Breast epithelium (tissue), 4 donors: ENCODE measurements at regions not wholly inside any gene's neighbourhood (a gene's known extent, or its start where the extent isn't known, plus 50 kb on each side); places are given as distances from the start of the nearest gene placed in this dataset.
"Not testable (repeated sequence)": the region's sequence is repeated elsewhere in the genome, so short reads cannot be mapped to it uniquely, and the experiment has no call there.

ENCODE experiments used
- DNase-seq, 2 donors: peaks; one replicate each; pipeline ENCODE4 v3.0.0-alpha.2; 2019; ENCODE audit warnings: low spot score in 2 of 2
- H3K27ac ChIP-seq, 2 donors: fragments of 200-600 bp; sonication (generic) in 1 of 2; one replicate each; pipeline ENCODE4 v1.5.1; 2016 to 2019; ENCODE audit warnings: mild to moderate bottlenecking in 1 of 2
- H3K27me3 ChIP-seq, 2 donors: fragments of 200-600 bp; sonication (generic) in 1 of 2; one replicate each; pipeline versions ENCODE4 v1.5.1 to v1.6.0; 2017 to 2019; ENCODE audit warnings: control low read depth in 1 of 2, mild to moderate bottlenecking in 1 of 2
- H3K36me3 ChIP-seq: fragments of 200-600 bp; one replicate; pipeline ENCODE4 v1.5.1; 2019
- H3K4me1 ChIP-seq, 2 donors: fragments of 200-600 bp; sonication (generic); one replicate each; pipeline ENCODE4 v1.5.1; 2016 to 2019; ENCODE audit warnings: control low read depth in 1 of 2
- H3K4me3 ChIP-seq, 3 donors: fragments of 200-600 bp; sonication (generic); 1 replicate in 2 of 3; 2 replicates in 1 of 3; pipeline ENCODE4 v1.5.1; 2016 to 2019; ENCODE audit warnings: mild to moderate bottlenecking in 3 of 3, moderate library complexity in 2 of 3
- H3K9me3 ChIP-seq, 2 donors: fragments of 200-600 bp; sonication (generic) in 1 of 2; one replicate each; pipeline ENCODE4 v1.5.1; 2016 to 2019; ENCODE audit warnings: control low read depth in 1 of 2
- intact Hi-C: fragments of 100-400 bp; cut with DNase I; formaldehyde crosslinking; loops from one replicate; pipeline ENCODE4 v1.15.1; 2023; ENCODE audit warnings: low total_unique reads

DNA sequence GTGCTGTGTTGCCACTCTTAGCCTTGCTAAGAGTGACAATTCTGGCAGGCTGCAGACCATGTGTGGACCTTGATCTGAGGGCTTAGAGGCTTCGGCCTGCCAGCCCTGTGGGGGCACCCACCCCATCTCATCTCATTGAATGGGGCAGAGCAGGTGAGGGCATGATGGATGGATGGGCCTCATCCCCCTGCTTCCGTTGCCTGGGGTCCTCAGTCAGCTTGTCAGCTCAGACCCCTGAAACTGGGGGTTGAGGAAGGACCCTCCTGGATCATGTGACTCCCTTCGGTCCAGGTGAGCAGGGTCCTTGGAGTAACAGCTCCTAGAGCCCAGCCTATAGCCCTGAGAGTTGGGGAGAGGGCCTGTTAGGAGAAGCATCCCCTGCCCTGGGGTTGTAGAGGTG, 3076.8 kb downstream of the RPIA start:
- intact Hi-C loops, H3K27me3 ChIP-seq, H3K4me3 ChIP-seq, H3K27ac ChIP-seq, H3K9me3 ChIP-seq, H3K36me3 ChIP-seq, DNase-seq, H3K4me1 ChIP-seq: not testable (repeated sequence)

DNA sequence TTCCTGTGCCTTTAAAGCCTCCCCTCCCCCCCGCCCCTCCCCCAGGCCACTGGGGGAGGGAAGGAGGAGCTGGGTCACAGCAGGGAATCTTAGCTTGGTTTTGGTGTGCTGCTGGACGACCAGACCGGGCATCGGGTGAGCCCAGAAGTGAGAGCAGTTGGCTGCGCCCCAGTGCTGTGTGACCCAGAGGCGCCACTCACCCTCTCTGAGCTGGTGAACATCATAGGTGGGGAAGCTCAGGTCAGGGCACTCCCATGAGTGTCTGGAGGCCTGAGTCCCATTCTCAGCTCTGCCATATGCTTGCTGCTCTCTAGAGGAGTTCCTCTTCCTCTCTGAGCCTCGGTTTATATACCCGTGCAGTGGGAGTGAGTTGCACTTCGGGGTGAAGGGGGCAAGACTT, 3077.5 kb downstream of the RPIA start:
- H3K9me3 ChIP-seq, H3K27me3 ChIP-seq, H3K27ac ChIP-seq, intact Hi-C loops, H3K36me3 ChIP-seq, H3K4me1 ChIP-seq, DNase-seq, H3K4me3 ChIP-seq: not testable (repeated sequence)

DNA sequence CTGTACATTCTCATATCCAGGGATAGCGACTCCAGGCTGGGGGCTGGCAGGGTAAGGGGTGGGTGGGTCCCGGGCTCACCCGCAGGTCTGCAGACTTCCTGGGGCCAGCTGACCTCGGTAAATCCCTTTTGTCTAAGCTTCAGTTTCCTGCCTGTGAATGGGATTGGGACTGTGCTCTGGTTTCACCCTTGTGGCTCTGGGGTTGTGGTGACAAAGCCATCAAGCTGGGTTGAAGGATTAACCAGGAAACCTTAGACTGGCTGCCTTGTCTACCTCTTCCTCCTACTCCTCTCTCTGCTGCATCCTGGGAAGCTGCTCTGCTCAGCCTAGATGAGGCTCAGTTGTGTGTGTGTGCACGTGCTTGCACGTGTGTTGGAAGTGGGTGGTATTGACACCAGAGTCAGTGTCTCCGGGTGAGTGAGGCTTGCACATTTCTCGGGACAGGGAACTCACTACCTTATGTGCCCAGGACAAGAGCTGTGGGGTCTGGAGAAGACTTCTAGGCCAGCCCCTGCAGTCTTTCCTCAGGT, 3078.6 kb downstream of the RPIA start:
- H3K36me3 ChIP-seq, intact Hi-C loops, H3K27me3 ChIP-seq, DNase-seq, H3K27ac ChIP-seq, H3K9me3 ChIP-seq, H3K4me3 ChIP-seq, H3K4me1 ChIP-seq: not testable (repeated sequence)

DNA sequence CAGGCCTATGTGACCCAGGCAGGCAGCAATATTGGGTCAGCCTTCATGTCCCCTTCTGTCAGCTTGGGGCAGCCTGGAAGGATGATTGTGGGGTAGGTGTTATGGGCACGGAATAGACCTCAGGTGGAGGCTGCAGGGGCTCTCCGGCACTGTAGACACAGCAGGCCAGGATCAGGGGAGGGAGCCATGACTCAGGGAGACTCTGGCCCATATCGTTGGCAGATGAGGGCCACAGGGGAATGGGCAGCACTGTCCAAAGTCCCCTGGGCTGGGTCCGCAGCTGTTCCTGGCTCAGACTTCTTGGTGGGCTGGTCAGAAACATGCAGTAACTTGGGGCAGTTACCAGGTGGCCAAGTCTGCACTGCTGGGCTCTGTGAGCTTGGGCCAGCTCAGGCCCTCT, 3080.1 kb downstream of the RPIA start:
- H3K4me3 ChIP-seq, H3K9me3 ChIP-seq, DNase-seq, H3K27me3 ChIP-seq, H3K36me3 ChIP-seq, H3K4me1 ChIP-seq, intact Hi-C loops, H3K27ac ChIP-seq: not testable (repeated sequence)

DNA sequence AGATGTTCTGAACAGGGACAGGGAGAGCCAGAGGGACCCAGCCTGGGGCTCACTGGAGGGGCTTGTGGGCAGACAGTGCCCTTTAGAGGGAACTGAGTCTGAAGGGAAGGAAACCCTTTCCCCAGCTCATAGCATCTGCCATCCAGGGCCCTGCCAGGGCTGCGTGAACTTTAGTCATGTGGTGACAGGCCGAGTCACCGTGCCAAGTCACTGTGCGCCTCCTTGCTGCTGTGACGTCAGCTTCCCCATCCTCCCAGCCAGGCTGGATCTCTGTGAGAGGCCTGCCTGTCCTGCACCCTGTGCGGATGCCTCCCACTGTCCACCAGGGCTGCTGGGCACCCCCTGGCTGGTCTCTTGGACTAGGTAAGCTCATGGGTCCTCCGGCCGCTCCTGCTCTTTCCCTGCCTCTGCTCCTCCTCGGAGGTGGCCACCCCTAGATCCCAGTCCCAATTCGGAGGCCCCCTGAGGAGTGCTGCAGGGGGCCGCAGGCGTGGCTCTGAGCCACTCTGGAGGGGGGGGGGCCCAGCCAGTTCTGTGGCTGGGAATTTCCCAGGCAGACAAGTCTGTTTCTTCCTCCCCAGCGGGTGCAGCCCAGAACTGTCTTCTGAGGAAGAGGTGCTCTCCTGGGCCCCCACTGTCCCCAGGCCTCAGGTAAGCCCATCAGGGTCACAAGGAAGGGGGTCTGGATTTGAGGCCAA, 3080.9 kb downstream of the RPIA start:
- H3K4me3 ChIP-seq, H3K27ac ChIP-seq, H3K36me3 ChIP-seq, H3K4me1 ChIP-seq, DNase-seq, H3K9me3 ChIP-seq, intact Hi-C loops, H3K27me3 ChIP-seq: not testable (repeated sequence)

DNA sequence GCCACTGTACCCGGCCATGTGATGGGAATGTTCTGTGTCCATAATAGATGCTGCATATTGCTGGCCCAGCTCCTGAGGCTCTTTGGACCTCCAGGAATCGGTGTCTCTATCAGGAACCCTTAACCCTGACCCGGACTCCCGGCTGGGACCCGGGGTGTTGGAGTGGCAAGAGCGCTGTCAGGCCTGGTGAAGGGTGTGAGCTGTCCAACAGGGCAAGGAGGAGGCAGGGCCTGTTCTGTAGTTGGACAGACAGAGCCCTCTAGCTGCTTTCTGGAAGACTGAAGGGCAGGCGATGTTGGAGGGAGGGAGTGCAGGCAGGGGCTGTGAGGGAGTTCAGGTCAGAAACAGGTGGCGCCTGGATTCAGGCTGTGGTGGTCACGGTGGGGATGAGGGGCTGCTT, 3082.3 kb downstream of the RPIA start:
- H3K4me3 ChIP-seq, intact Hi-C loops, H3K9me3 ChIP-seq, H3K4me1 ChIP-seq, H3K36me3 ChIP-seq, H3K27ac ChIP-seq, DNase-seq, H3K27me3 ChIP-seq: not testable (repeated sequence)

DNA sequence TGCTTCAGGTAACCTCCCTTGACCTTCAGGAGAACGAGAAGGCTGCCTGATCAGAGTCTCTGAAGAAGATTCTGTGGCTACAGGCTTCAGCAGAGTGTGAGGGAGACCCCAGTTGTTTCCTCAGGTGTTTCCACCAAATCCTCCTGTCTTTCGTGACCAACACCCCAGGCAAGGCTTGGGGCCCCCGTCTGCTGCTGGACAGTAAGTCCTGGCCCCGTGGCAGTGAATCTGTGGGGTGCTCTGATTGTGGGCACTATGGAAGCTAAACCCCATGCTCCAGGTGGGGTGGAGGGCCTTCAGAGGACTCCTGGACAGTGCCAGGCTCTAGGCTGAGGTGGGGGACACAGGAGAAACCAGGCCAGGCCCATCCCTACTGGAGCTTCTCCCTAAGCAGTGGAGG, 3083.7 kb downstream of the RPIA start:
- DNase-seq, H3K27me3 ChIP-seq, intact Hi-C loops, H3K4me3 ChIP-seq, H3K9me3 ChIP-seq, H3K27ac ChIP-seq, H3K36me3 ChIP-seq, H3K4me1 ChIP-seq: not testable (repeated sequence)

DNA sequence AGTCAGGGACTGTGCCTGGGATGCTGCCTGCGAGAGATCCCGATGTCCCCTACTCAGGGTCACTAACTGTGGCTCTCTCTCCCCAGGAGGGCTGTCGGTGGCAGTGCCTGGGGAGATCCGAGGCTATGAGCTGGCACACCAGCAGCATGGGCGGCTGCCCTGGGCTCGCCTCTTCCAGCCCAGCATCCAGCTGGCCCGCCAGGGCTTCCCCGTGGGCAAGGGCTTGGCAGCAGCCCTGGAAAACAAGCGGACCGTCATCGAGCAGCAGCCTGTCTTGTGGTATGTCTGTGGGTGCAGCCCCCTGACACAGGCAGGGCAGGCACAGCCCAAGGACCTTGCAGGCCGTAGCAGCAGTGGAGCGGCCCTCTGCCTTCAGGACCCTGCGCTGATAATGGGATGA, 3088.9 kb downstream of the RPIA start:
- intact Hi-C loops, H3K27ac ChIP-seq, H3K9me3 ChIP-seq, H3K4me3 ChIP-seq, DNase-seq, H3K36me3 ChIP-seq, H3K4me1 ChIP-seq, H3K27me3 ChIP-seq: not testable (repeated sequence)

DNA sequence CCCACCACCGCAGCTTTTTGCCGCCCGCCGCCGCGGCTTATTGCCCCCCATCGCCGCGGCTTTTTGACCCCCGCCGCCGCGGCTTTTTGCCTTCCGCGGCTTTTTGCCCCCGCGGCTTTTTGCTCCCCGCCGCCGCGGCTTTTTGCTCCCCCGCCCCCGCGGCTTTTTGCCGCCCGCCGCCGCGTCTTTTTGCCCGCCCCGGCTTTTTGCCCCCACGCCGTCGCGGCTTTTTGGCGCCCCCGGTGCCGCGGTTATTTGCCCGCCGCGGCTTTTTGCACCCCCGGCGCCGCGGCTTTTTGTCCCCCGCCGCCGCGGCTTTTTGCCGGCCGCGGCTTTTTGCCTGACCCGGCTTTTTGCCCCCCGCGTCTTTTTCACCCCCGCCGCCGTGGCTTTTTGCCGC, 3061.8 kb upstream of the TEKT4 start:
- H3K4me3 ChIP-seq: peak overlapping the region; percentile 20 to 60 (median 34)
- H3K9me3 ChIP-seq, H3K4me1 ChIP-seq, H3K36me3 ChIP-seq, intact Hi-C loops, H3K27me3 ChIP-seq, H3K27ac ChIP-seq, DNase-seq: not testable (repeated sequence)
